OCI-LY7 (cell line): ENCODE measurements at regions not wholly inside any gene's neighbourhood (a gene's known extent, or its start where the extent isn't known, plus 50 kb on each side); places are given as distances from the start of the nearest gene placed in this dataset.

Experiments used
- CTCF ChIP-seq: fragments of 200-600 bp; sonication (generic); conservative IDR thresholded peaks from 2 replicates; pipeline ENCODE4 v1.5.1; 2014; ENCODE audit warnings: mild to moderate bottlenecking, antibody characterized with exemption, low read length, moderate library complexity, mixed read lengths
- EZH2phosphoT487 ChIP-seq: fragments of 200-600 bp; sonication (generic); IDR thresholded peaks from 2 replicates; pipeline ENCODE4 v1.6.1; 2018; ENCODE audit warnings: low read depth, borderline replicate concordance, mild to moderate bottlenecking, mixed run types, antibody characterized with exemption, low read length, moderate library complexity, mixed read lengths

- TF ChIP-seq CTCF (no peak), EZH2phosphoT487 (no peak)
Observed at GRCh38 chr7:54159088-54159487, 383.1 kb upstream of the VSTM2A start.
